Skeletal muscle cell (primary cell): ENCODE measurements at regions not wholly inside any gene's neighbourhood (a gene's known extent, or its start where the extent isn't known, plus 50 kb on each side); places are given as distances from the start of the nearest gene placed in this dataset.

Experiments
- DNase-seq: peaks from one replicate; pipeline ENCODE4 v3.0.0-alpha.2; 2010; ENCODE audit warnings: low read depth
- H3K4me3 ChIP-seq: 2 replicates; pipeline ENCODE4 v1.5.1; 2011; ENCODE audit warnings: low read depth, mild to moderate bottlenecking, control low read depth, low read length, moderate library complexity

- no peak for DNase-seq
These were observed 321.3 kb upstream of the LMO3 start for GRCh38 chr12:16927259-16927658.

GRCh38 chr12:16920451-16920850 is 314.5 kb upstream of the LMO3 start:
- H3K4me3 ChIP-seq: no peak overlapping the region
- DNase-seq: no peak

More at GRCh38 chr12:16927259-16927658, 321.3 kb upstream of the LMO3 start:
- H3K4me3 ChIP-seq: no peak overlapping the region

- no peak for DNase-seq
- H3K4me3 ChIP-seq: no peak overlapping the region
These were observed 313.6 kb upstream of the LMO3 start for GRCh38 chr12:16919551-16919950.

- H3K4me3 ChIP-seq: no peak overlapping the region
- no peak for DNase-seq
These were observed 308.9 kb upstream of the LMO3 start for GRCh38 chr12:16914853-16915252.

- DNase-seq: no peak
These were observed 308.0 kb upstream of the LMO3 start for GRCh38 chr12:16913832-16914490.

GRCh38 chr12:16901946-16902345 is 296.0 kb upstream of the LMO3 start:
- no peak overlapping the region for H3K4me3 ChIP-seq
- no peak for DNase-seq

More at GRCh38 chr12:16913832-16914490, 308.0 kb upstream of the LMO3 start:
- H3K4me3 ChIP-seq: no peak overlapping the region

GRCh38 chr12:16893426-16893825 is 287.5 kb upstream of the LMO3 start:
- H3K4me3 ChIP-seq: no peak overlapping the region
- DNase-seq: no peak

GRCh38 chr12:16891673-16892072 is 285.7 kb upstream of the LMO3 start:
- H3K4me3 ChIP-seq: no peak overlapping the region
- DNase-seq: no peak

GRCh38 chr12:16884819-16885218 is 278.9 kb upstream of the LMO3 start:
- no peak overlapping the region for H3K4me3 ChIP-seq
- DNase-seq: no peak

GRCh38 chr12:16884056-16884455 is 278.1 kb upstream of the LMO3 start:
- H3K4me3 ChIP-seq: no peak overlapping the region
- no peak for DNase-seq

GRCh38 chr12:16881986-16882570 is 276.1 kb upstream of the LMO3 start:
- no peak for DNase-seq
- no peak overlapping the region for H3K4me3 ChIP-seq

- no peak overlapping the region for H3K4me3 ChIP-seq
- no peak for DNase-seq
These were observed 274.9 kb upstream of the LMO3 start for GRCh38 chr12:16880864-16881285.

GRCh38 chr12:16870845-16871244 is 264.9 kb upstream of the LMO3 start:
- no peak for DNase-seq
- H3K4me3 ChIP-seq: no peak overlapping the region

GRCh38 chr12:16863742-16864141 is 257.8 kb upstream of the LMO3 start:
- DNase-seq: no peak

GRCh38 chr12:16857456-16857923 is 251.5 kb upstream of the LMO3 start:
- no peak overlapping the region for H3K4me3 ChIP-seq
- no peak for DNase-seq

More at GRCh38 chr12:16863742-16864141, 257.8 kb upstream of the LMO3 start:
- H3K4me3 ChIP-seq: no peak overlapping the region

- DNase-seq: no peak
These were observed 248.5 kb upstream of the LMO3 start for GRCh38 chr12:16854465-16854864.

GRCh38 chr12:16849473-16849872 is 243.5 kb upstream of the LMO3 start:
- no peak for DNase-seq

More at GRCh38 chr12:16854465-16854864, 248.5 kb upstream of the LMO3 start:
- H3K4me3 ChIP-seq: no peak overlapping the region

GRCh38 chr12:16844875-16845274 is 238.9 kb upstream of the LMO3 start:
- DNase-seq: no peak
- no peak overlapping the region for H3K4me3 ChIP-seq

More at GRCh38 chr12:16849473-16849872, 243.5 kb upstream of the LMO3 start:
- H3K4me3 ChIP-seq: no peak overlapping the region

- DNase-seq: no peak
- no peak overlapping the region for H3K4me3 ChIP-seq
These were observed 227.5 kb upstream of the LMO3 start for GRCh38 chr12:16833376-16834015.

GRCh38 chr12:16828891-16829290 is 222.9 kb upstream of the LMO3 start:
- no peak for DNase-seq
- no peak overlapping the region for H3K4me3 ChIP-seq

- no peak for DNase-seq
- no peak overlapping the region for H3K4me3 ChIP-seq
These were observed 201.8 kb upstream of the LMO3 start for GRCh38 chr12:16807731-16808130.
